PC-9 (cell line): ENCODE measurements at regions not wholly inside any gene's neighbourhood (a gene's known extent, or its start where the extent isn't known, plus 50 kb on each side); places are given as distances from the start of the nearest gene placed in this dataset.

Source experiments
- BruUV-seq: library from RNA; stranded (reverse); fragments of 400-500 nt; replicated peaks from 2 replicates; lab custom pipeline; 2021; lab: Mats Ljungman, UMichigan
- CTCF ChIA-PET: fragments of 300-600 bp; sonication (Branson Sonifier 250); formaldehyde crosslinking; loops from one replicate; lab custom pipeline; 2022; ENCODE audit warnings: antibody characterized with exemption; lab: Charles Lee
- POLR2A ChIA-PET: fragments of 300-600 bp; sonication (Branson Sonifier 250); formaldehyde crosslinking; loops from one replicate; lab custom pipeline; 2022; ENCODE audit warnings: antibody characterized with exemption; ENCODE audit not compliant: unreplicated experiment; lab: Charles Lee
- DNase-seq, 2 experiments: peaks; one replicate each; pipeline versions ENCODE4 v3.0.0 to v3.0.0-alpha.2; 2015 to 2022; ENCODE audit warnings: mixed read lengths in 1 of 2
- H2AFZ ChIP-seq: fragments of 200-600 bp; sonication (generic); 2 replicates; pipeline ENCODE4 v1.8.1; 2017; ENCODE audit warnings: antibody characterized with exemption
- H3F3A ChIP-seq: fragments of 200-600 bp; sonication (generic); 2 replicates; pipeline ENCODE4 v1.8.1; 2017; ENCODE audit warnings: antibody characterized with exemption, mild to moderate bottlenecking, low read depth; ENCODE audit not compliant: insufficient read depth
- H3K27ac ChIP-seq: fragments of 200-600 bp; sonication (generic); 2 replicates; pipeline ENCODE4 v1.6.1; 2016; ENCODE audit warnings: mixed run types
- H3K27me3 ChIP-seq: fragments of 200-600 bp; sonication (generic); 2 replicates; pipeline ENCODE4 v1.6.1; 2016; ENCODE audit warnings: low read depth, mixed run types; ENCODE audit not compliant: insufficient read depth
- H3K36me3 ChIP-seq: fragments of 200-600 bp; sonication (generic); 2 replicates; pipeline ENCODE4 v1.6.1; 2016; ENCODE audit warnings: low read depth, mixed run types
- H3K4me1 ChIP-seq: fragments of 200-600 bp; sonication (generic); replicated peaks from 2 replicates; pipeline ENCODE4 v1.6.1; 2016; ENCODE audit warnings: mixed run types; ENCODE audit not compliant: insufficient read depth
- H3K4me2 ChIP-seq: fragments of 200-600 bp; sonication (generic); 2 replicates; pipeline ENCODE4 v1.6.1; 2017; ENCODE audit warnings: mixed run types
- H3K4me3 ChIP-seq: fragments of 200-600 bp; sonication (generic); 2 replicates; pipeline ENCODE4 v1.6.1; 2016; ENCODE audit warnings: mixed run types
- H3K79me2 ChIP-seq: fragments of 200-600 bp; sonication (generic); 2 replicates; pipeline ENCODE4 v1.6.1; 2017; ENCODE audit warnings: low read depth, mixed run types
- H3K9me2 ChIP-seq: fragments of 200-600 bp; sonication (generic); 2 replicates; pipeline ENCODE4 v1.8.1; 2017; ENCODE audit warnings: mild to moderate bottlenecking; ENCODE audit not compliant: insufficient read depth
- H3K9me3 ChIP-seq: fragments of 200-600 bp; sonication (generic); 2 replicates; pipeline ENCODE4 v1.8.1; 2016; ENCODE audit warnings: low read depth; ENCODE audit not compliant: insufficient read depth
- H4K20me1 ChIP-seq: fragments of 200-600 bp; sonication (generic); 2 replicates; pipeline ENCODE4 v1.8.1; 2017; ENCODE audit not compliant: insufficient read depth
- EZH2 ChIP-seq: fragments of 200-600 bp; sonication (generic); IDR thresholded peaks from 2 replicates; pipeline ENCODE4 v1.8.0; 2017; ENCODE audit warnings: antibody characterized with exemption, low read depth
- intact Hi-C: fragments of 100-400 bp; cut with micrococcal nuclease; formaldehyde crosslinking; loops from one replicate; pipeline ENCODE4 v1.10.0; 2022; ENCODE audit not compliant: unreplicated experiment
- TF ChIP-seq, protein P1 (sequence below): fragments of 200-600 bp; sonication (generic); conservative IDR thresholded peaks from 2 replicates; pipeline ENCODE4 v1.6.1; 2017; ENCODE audit warnings: mixed run types, antibody characterized with exemption, mild to moderate bottlenecking, moderate library complexity

DNA sequence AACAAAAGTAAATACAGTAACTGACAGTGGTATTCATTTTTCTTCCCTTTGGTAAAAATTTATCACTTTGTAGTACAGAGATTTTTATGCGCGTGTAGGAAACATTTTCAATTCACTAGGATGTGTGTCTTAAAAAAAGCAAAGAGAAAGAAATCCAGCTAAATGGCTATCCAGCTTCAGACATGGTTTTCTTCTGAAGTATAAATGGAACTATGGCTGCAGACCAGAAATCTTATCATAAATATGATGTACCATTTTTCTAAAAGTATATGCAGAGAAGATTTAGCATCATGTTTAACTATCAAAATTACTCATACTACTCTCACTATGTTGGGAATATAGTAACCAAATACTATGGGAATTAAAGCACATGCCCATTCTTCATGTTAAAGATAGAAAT lies 328.4 kb upstream of the SMIM30 start:
- BruUV-seq: no TSS peak
- no peaks in the 10 kb centered on the region for H3K9me3 ChIP-seq
- H3K27ac ChIP-seq: no peak overlapping the region
- H2AFZ ChIP-seq: no peak overlapping the region
- no peaks in the 10 kb centered on the region for H3K4me1 ChIP-seq
- ChIA-PET POLR2A (no interaction called here), CTCF (no interaction called here)
- intact Hi-C loops: no loop called here
- H3K9me2 ChIP-seq: no peaks in the 10 kb centered on the region
- TF ChIP-seq EZH2: no peak
- TF ChIP-seq, protein P1, sequence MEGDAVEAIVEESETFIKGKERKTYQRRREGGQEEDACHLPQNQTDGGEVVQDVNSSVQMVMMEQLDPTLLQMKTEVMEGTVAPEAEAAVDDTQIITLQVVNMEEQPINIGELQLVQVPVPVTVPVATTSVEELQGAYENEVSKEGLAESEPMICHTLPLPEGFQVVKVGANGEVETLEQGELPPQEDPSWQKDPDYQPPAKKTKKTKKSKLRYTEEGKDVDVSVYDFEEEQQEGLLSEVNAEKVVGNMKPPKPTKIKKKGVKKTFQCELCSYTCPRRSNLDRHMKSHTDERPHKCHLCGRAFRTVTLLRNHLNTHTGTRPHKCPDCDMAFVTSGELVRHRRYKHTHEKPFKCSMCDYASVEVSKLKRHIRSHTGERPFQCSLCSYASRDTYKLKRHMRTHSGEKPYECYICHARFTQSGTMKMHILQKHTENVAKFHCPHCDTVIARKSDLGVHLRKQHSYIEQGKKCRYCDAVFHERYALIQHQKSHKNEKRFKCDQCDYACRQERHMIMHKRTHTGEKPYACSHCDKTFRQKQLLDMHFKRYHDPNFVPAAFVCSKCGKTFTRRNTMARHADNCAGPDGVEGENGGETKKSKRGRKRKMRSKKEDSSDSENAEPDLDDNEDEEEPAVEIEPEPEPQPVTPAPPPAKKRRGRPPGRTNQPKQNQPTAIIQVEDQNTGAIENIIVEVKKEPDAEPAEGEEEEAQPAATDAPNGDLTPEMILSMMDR: no peak
- H3K4me2 ChIP-seq: no peak overlapping the region
- no peaks in the 10 kb centered on the region for H4K20me1 ChIP-seq
- H3K4me3 ChIP-seq: no peak overlapping the region
- no peaks in the 10 kb centered on the region for H3F3A ChIP-seq
- no peak for DNase-seq
- no peaks in the 10 kb centered on the region for H3K36me3 ChIP-seq
- H3K79me2 ChIP-seq: no peaks in the 10 kb centered on the region
- no peaks in the 10 kb centered on the region for H3K27me3 ChIP-seq

DNA sequence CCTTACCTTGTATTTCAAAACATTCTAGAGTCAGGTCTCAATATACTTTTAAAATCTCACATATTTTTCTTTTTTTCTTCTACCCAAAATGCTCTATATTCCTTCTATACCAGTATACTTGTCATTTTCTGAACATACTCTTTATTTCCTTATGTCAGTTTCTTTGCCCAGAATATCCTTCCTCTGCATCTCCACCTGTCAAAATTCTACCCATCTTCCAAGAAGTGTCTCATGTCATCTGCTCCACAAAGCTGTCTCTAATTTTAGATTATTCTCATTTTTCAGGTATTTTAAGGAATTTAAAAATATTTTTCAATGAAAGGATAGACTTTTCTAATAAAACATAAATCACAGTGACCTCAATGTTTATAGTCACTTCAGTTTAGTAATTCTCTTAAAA lies 328.0 kb upstream of the SMIM30 start:
- no peaks in the 10 kb centered on the region for H3K27me3 ChIP-seq
- no peaks in the 10 kb centered on the region for H4K20me1 ChIP-seq
- H3K9me3 ChIP-seq: no peaks in the 10 kb centered on the region
- H3K4me3 ChIP-seq: no peak overlapping the region
- no peaks in the 10 kb centered on the region for H3K79me2 ChIP-seq
- H3K36me3 ChIP-seq: no peaks in the 10 kb centered on the region
- no peak overlapping the region for H3K27ac ChIP-seq
- BruUV-seq: no TSS peak
- H2AFZ ChIP-seq: no peak overlapping the region
- intact Hi-C loops: no loop called here
- H3F3A ChIP-seq: no peaks in the 10 kb centered on the region
- POLR2A ChIA-PET: no interaction called here
- TF ChIP-seq, protein P1: no peak
- no peak for TF ChIP-seq EZH2
- H3K4me1 ChIP-seq: no peaks in the 10 kb centered on the region
- H3K4me2 ChIP-seq: no peak overlapping the region
- DNase-seq: no peak
- H3K9me2 ChIP-seq: no peaks in the 10 kb centered on the region
- CTCF ChIA-PET: no interaction called here

DNA sequence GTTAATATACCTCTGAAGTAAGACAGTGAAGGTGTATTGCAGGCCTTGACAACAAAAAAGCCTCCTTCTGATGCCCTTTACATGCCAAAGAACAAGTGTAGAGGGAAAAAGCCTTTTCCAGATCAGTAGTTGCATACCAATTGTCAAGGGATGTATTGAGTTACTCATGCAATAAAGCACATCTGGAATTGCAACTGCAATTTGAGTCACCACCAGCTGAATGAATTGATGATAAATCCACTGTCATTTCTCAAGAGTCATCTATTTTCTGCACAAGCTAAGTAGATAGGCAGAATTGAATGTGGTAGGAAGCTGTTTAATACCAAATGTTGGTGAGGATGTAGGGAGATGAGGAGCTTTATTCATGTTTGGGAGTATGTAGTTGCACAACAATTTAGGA lies 325.9 kb upstream of the SMIM30 start:
- ChIA-PET POLR2A (no interaction called here), CTCF (no interaction called here)
- H3K9me3 ChIP-seq: no peaks in the 10 kb centered on the region
- no peak overlapping the region for H3K4me2 ChIP-seq
- TF ChIP-seq, protein P1: no peak
- TF ChIP-seq EZH2: no peak
- DNase-seq: no peak
- H4K20me1 ChIP-seq: no peaks in the 10 kb centered on the region
- H3K27me3 ChIP-seq: no peaks in the 10 kb centered on the region
- no peak overlapping the region for H2AFZ ChIP-seq
- intact Hi-C loops: no loop called here
- no peaks in the 10 kb centered on the region for H3F3A ChIP-seq
- no peaks in the 10 kb centered on the region for H3K36me3 ChIP-seq
- H3K9me2 ChIP-seq: no peaks in the 10 kb centered on the region
- no peak overlapping the region for H3K27ac ChIP-seq
- no peaks in the 10 kb centered on the region for H3K79me2 ChIP-seq
- BruUV-seq: no TSS peak
- no peaks in the 10 kb centered on the region for H3K4me1 ChIP-seq
- H3K4me3 ChIP-seq: no peak overlapping the region
